Lower leg skin (tissue), 3 donors: ENCODE measurements at regions not wholly inside any gene's neighbourhood (a gene's known extent, or its start where the extent isn't known, plus 50 kb on each side); places are given as distances from the start of the nearest gene placed in this dataset.

Source experiments
- POLR2A ChIP-seq, 2 donors: fragments of 450-650 bp; IDR thresholded peaks; one replicate each; pipeline ENCODE4 v1.6.1; 2016 to 2017; ENCODE audit warnings: antibody characterized with exemption in 2 of 2, mild to moderate bottlenecking in 1 of 2, moderate library complexity in 1 of 2
- TF ChIP-seq, protein P1 (sequence below), 3 donors: fragments of 450-650 bp; IDR thresholded peaks; one replicate each; pipeline ENCODE4 v1.5.1; 2016; ENCODE audit warnings: antibody characterized with exemption in 3 of 3, mild to moderate bottlenecking in 3 of 3, moderate library complexity in 2 of 3

GRCh38 chr2:21814588-21815149 is 690.9 kb downstream of the TDRD15 start:
- TF ChIP-seq, protein P1, sequence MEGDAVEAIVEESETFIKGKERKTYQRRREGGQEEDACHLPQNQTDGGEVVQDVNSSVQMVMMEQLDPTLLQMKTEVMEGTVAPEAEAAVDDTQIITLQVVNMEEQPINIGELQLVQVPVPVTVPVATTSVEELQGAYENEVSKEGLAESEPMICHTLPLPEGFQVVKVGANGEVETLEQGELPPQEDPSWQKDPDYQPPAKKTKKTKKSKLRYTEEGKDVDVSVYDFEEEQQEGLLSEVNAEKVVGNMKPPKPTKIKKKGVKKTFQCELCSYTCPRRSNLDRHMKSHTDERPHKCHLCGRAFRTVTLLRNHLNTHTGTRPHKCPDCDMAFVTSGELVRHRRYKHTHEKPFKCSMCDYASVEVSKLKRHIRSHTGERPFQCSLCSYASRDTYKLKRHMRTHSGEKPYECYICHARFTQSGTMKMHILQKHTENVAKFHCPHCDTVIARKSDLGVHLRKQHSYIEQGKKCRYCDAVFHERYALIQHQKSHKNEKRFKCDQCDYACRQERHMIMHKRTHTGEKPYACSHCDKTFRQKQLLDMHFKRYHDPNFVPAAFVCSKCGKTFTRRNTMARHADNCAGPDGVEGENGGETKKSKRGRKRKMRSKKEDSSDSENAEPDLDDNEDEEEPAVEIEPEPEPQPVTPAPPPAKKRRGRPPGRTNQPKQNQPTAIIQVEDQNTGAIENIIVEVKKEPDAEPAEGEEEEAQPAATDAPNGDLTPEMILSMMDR (IDR thresholded peaks at IDR 0.05), result no peak
- TF ChIP-seq POLR2A (IDR thresholded peaks at IDR 0.05), result no peak
